Naive thymus-derived CD8-positive, alpha-beta T cell (primary cell): ENCODE measurements at regions not wholly inside any gene's neighbourhood (a gene's known extent, or its start where the extent isn't known, plus 50 kb on each side); places are given as distances from the start of the nearest gene placed in this dataset.

Experiments
- ATAC-seq, 2 donors: fragments of 150-1000 bp; cut with Tn5 transposase in 1 of 2; sonication (Bioruptor Pico), chemical (Tn5 transposase) in 1 of 2; 1 replicate in 1 of 2; 2 replicates in 1 of 2; pipeline ENCODE4 v1.10.0; 2021; ENCODE audit warnings: mild to moderate bottlenecking in 2 of 2, moderate library complexity in 2 of 2
- POLR2A ChIA-PET: fragments of 350-600 bp; sonication (Branson Sonifier 250); formaldehyde crosslinking; loops from one replicate; lab custom pipeline; 2021; ENCODE audit warnings: antibody characterized with exemption; lab: Charles Lee
- DNase-seq, 10 donors: peaks; one replicate each; pipeline versions ENCODE4 v3.0.0 to v3.0.0-alpha.2; 2020 to 2022
- H3K27ac Mint-ChIP-seq, 10 donors: one replicate each; pipeline ENCODE4 v1.8.0; 2020 to 2022; ENCODE audit warnings: mild to moderate bottlenecking in 10 of 10, mixed read lengths in 10 of 10, moderate library complexity in 4 of 10, inconsistent platforms in 1 of 10
- H3K27me3 Mint-ChIP-seq, 5 donors: one replicate each; pipeline ENCODE4 v1.8.0; 2021 to 2022; ENCODE audit warnings: mixed read lengths in 5 of 5
- H3K36me3 Mint-ChIP-seq, 3 donors: one replicate each; pipeline ENCODE4 v1.8.0; 2020 to 2022; ENCODE audit warnings: mixed read lengths in 3 of 3, mild to moderate bottlenecking in 2 of 3, inconsistent platforms in 1 of 3
- H3K4me1 Mint-ChIP-seq, 4 donors: one replicate each; pipeline ENCODE4 v1.8.0; 2021 to 2022; ENCODE audit warnings: mixed read lengths in 4 of 4
- H3K4me3 Mint-ChIP-seq, 10 donors: one replicate each; pipeline ENCODE4 v1.8.0; 2020 to 2022; ENCODE audit warnings: mild to moderate bottlenecking in 10 of 10, mixed read lengths in 10 of 10, moderate library complexity in 6 of 10, inconsistent platforms in 1 of 10
- H3K9me3 Mint-ChIP-seq, 9 donors: one replicate each; pipeline ENCODE4 v1.8.0; 2020 to 2022; ENCODE audit warnings: mixed read lengths in 9 of 9, mild to moderate bottlenecking in 3 of 9, inconsistent platforms in 1 of 9, moderate library complexity in 1 of 9

GRCh38 chr4:173919196-173919595, 364.3 kb downstream of the FBXO8 start:
- Mint-ChIP-seq H3K27ac (no peak overlapping the region), H3K36me3 (peaks cover 0 to 2% (median 0%) of the 10 kb centered on the region in 3 donors), H3K27me3 (peaks cover 0 to 4% (median 2%) of the 10 kb centered on the region in 5 donors), H3K9me3 (peaks cover 0 to 9% (median 0%) of the 10 kb centered on the region in 9 donors), H3K4me1 (no peaks in the 10 kb centered on the region), H3K4me3 (no peak overlapping the region)
- ATAC-seq = no peak
- DNase-seq = no peak
- POLR2A ChIA-PET = no interaction called here

GRCh38 chr4:173917255-173917960, 366.1 kb downstream of the FBXO8 start:
- H3K27me3 Mint-ChIP-seq = peaks cover 0 to 6% (median 1%) of the 10 kb centered on the region in 5 donors
- DNase-seq = no peak
- POLR2A ChIA-PET = no interaction called here
- no peaks in the 10 kb centered on the region for H3K4me1 Mint-ChIP-seq
- H3K9me3 Mint-ChIP-seq = peaks cover 0 to 9% (median 0%) of the 10 kb centered on the region in 9 donors
- H3K27ac Mint-ChIP-seq = no peak overlapping the region
- H3K36me3 Mint-ChIP-seq = peaks cover 0 to 2% (median 0%) of the 10 kb centered on the region in 3 donors
- no peak overlapping the region for H3K4me3 Mint-ChIP-seq
- no peak for ATAC-seq

GRCh38 chr4:173913496-173913895, 370.0 kb downstream of the FBXO8 start:
- Mint-ChIP-seq H3K4me1 (no peaks in the 10 kb centered on the region), H3K27me3 (peaks cover 0 to 7% (median 0%) of the 10 kb centered on the region in 5 donors), H3K27ac (no peak overlapping the region), H3K9me3 (peaks cover 0 to 2% (median 0%) of the 10 kb centered on the region in 9 donors), H3K4me3 (no peak overlapping the region), H3K36me3 (no peaks in the 10 kb centered on the region)
- DNase-seq (no peak), ATAC-seq (no peak)
- POLR2A ChIA-PET = no interaction called here

GRCh38 chr4:173912384-173912783, 371.1 kb downstream of the FBXO8 start:
- H3K4me3 Mint-ChIP-seq = no peak overlapping the region
- no peak overlapping the region for H3K27ac Mint-ChIP-seq
- peaks cover 0 to 2% (median 0%) of the 10 kb centered on the region in 9 donors for H3K9me3 Mint-ChIP-seq
- no peaks in the 10 kb centered on the region for H3K4me1 Mint-ChIP-seq
- DNase-seq = no peak
- no peaks in the 10 kb centered on the region for H3K36me3 Mint-ChIP-seq
- POLR2A ChIA-PET = interaction anchor here (0.6 kb wide), 1 partner anchor 10 kb away, joined by 8 read pairs; no protein-coding TSS in a partner anchor
- H3K27me3 Mint-ChIP-seq = peaks cover 0 to 7% (median 0%) of the 10 kb centered on the region in 5 donors
- ATAC-seq = no peak

GRCh38 chr4:173910891-173911290, 372.6 kb downstream of the FBXO8 start:
- H3K4me3 Mint-ChIP-seq = no peak overlapping the region
- POLR2A ChIA-PET = no interaction called here
- ATAC-seq = no peak
- no peaks in the 10 kb centered on the region for H3K4me1 Mint-ChIP-seq
- peaks cover 0 to 2% (median 0%) of the 10 kb centered on the region in 9 donors for H3K9me3 Mint-ChIP-seq
- no peak for DNase-seq
- peaks cover 0 to 7% (median 0%) of the 10 kb centered on the region in 5 donors for H3K27me3 Mint-ChIP-seq
- H3K36me3 Mint-ChIP-seq = no peaks in the 10 kb centered on the region
- H3K27ac Mint-ChIP-seq = no peak overlapping the region

- ATAC-seq = no peak
- DNase-seq = no peak
- no peak overlapping the region for H3K27ac Mint-ChIP-seq
- peaks cover 0 to 7% (median 0%) of the 10 kb centered on the region in 5 donors for H3K27me3 Mint-ChIP-seq
- POLR2A ChIA-PET = no interaction called here
- H3K36me3 Mint-ChIP-seq = no peaks in the 10 kb centered on the region
- H3K9me3 Mint-ChIP-seq = peaks cover 0 to 2% (median 0%) of the 10 kb centered on the region in 9 donors
- H3K4me1 Mint-ChIP-seq = no peaks in the 10 kb centered on the region
- H3K4me3 Mint-ChIP-seq = no peak overlapping the region
Observed at GRCh38 chr4:173909294-173909693, 374.2 kb downstream of the FBXO8 start.

GRCh38 chr4:173899813-173900212, 369.8 kb upstream of the HAND2 start:
- DNase-seq (no peak), ATAC-seq (no peak)
- Mint-ChIP-seq H3K4me3 (no peak overlapping the region), H3K27ac (no peak overlapping the region), H3K4me1 (no peaks in the 10 kb centered on the region), H3K36me3 (no peaks in the 10 kb centered on the region), H3K27me3 (peaks cover 0 to 13% (median 1%) of the 10 kb centered on the region in 5 donors), H3K9me3 (peaks cover 0 to 15% (median 3%) of the 10 kb centered on the region in 9 donors)
- POLR2A ChIA-PET = no interaction called here

GRCh38 chr4:173891072-173891471, 361.0 kb upstream of the HAND2 start:
- POLR2A ChIA-PET = no interaction called here
- no peak for DNase-seq
- peaks cover 4 to 47% (median 22%) of the 10 kb centered on the region in 9 donors for H3K9me3 Mint-ChIP-seq
- H3K4me1 Mint-ChIP-seq = no peaks in the 10 kb centered on the region
- no peak for ATAC-seq
- peaks cover 0 to 23% (median 0%) of the 10 kb centered on the region in 5 donors for H3K27me3 Mint-ChIP-seq
- peaks cover 0 to 12% (median 0%) of the 10 kb centered on the region in 3 donors for H3K36me3 Mint-ChIP-seq
- no peak overlapping the region for H3K27ac Mint-ChIP-seq
- H3K4me3 Mint-ChIP-seq = no peak overlapping the region

- Mint-ChIP-seq H3K36me3 (peaks cover 0 to 2% (median 0%) of the 10 kb centered on the region in 3 donors), H3K4me1 (no peaks in the 10 kb centered on the region), H3K27me3 (peaks cover 0 to 8% (median 0%) of the 10 kb centered on the region in 5 donors), H3K9me3 (peaks cover 0 to 30% (median 13%) of the 10 kb centered on the region in 9 donors), H3K27ac (no peak overlapping the region), H3K4me3 (no peak overlapping the region)
- POLR2A ChIA-PET = no interaction called here
- no peak for DNase-seq
- ATAC-seq = no peak
Observed at GRCh38 chr4:173883821-173884220, 353.8 kb upstream of the HAND2 start.

GRCh38 chr4:173880897-173881296, 350.9 kb upstream of the HAND2 start:
- H3K4me1 Mint-ChIP-seq = no peaks in the 10 kb centered on the region
- H3K9me3 Mint-ChIP-seq = peaks cover 0 to 14% (median under 1%) of the 10 kb centered on the region in 9 donors
- POLR2A ChIA-PET = no interaction called here
- no peaks in the 10 kb centered on the region for H3K36me3 Mint-ChIP-seq
- DNase-seq = no peak
- H3K27ac Mint-ChIP-seq = no peak overlapping the region
- no peak for ATAC-seq
- H3K4me3 Mint-ChIP-seq = no peak overlapping the region
- H3K27me3 Mint-ChIP-seq = peaks cover 0 to 4% (median 0%) of the 10 kb centered on the region in 5 donors

- no peak for DNase-seq
- POLR2A ChIA-PET = no interaction called here
- Mint-ChIP-seq H3K27ac (no peak overlapping the region), H3K9me3 (peaks cover 0 to 11% (median 0%) of the 10 kb centered on the region in 9 donors), H3K36me3 (no peaks in the 10 kb centered on the region), H3K4me1 (no peaks in the 10 kb centered on the region), H3K4me3 (no peak overlapping the region), H3K27me3 (peaks cover 0 to 4% (median 2%) of the 10 kb centered on the region in 5 donors)
- no peak for ATAC-seq
Observed at GRCh38 chr4:173879509-173879908, 349.5 kb upstream of the HAND2 start.

- POLR2A ChIA-PET = no interaction called here
Observed at GRCh38 chr4:173878701-173879100, 348.7 kb upstream of the HAND2 start.

GRCh38 chr4:173871643-173872042, 341.6 kb upstream of the HAND2 start:
- H3K27me3 Mint-ChIP-seq = peaks cover 0 to 3% (median 2%) of the 10 kb centered on the region in 5 donors
- DNase-seq = no peak
- no peak overlapping the region for H3K27ac Mint-ChIP-seq
- no peaks in the 10 kb centered on the region for H3K4me1 Mint-ChIP-seq
- POLR2A ChIA-PET = no interaction called here
- H3K9me3 Mint-ChIP-seq = peaks cover 0 to 7% (median 0%) of the 10 kb centered on the region in 9 donors
- ATAC-seq = no peak
- no peak overlapping the region for H3K4me3 Mint-ChIP-seq
- no peaks in the 10 kb centered on the region for H3K36me3 Mint-ChIP-seq

More at GRCh38 chr4:173878701-173879100, 348.7 kb upstream of the HAND2 start:
- no peak overlapping the region for H3K27ac Mint-ChIP-seq
- H3K36me3 Mint-ChIP-seq = no peaks in the 10 kb centered on the region
- no peak for ATAC-seq
- H3K9me3 Mint-ChIP-seq = peaks cover 0 to 6% (median 0%) of the 10 kb centered on the region in 9 donors
- no peak for DNase-seq
- H3K4me3 Mint-ChIP-seq = no peak overlapping the region
- peaks cover 0 to 4% (median 2%) of the 10 kb centered on the region in 5 donors for H3K27me3 Mint-ChIP-seq
- no peaks in the 10 kb centered on the region for H3K4me1 Mint-ChIP-seq
